K562 (cell line): ENCODE measurements at regions not wholly inside any gene's neighbourhood (a gene's known extent, or its start where the extent isn't known, plus 50 kb on each side); places are given as distances from the start of the nearest gene placed in this dataset.

Experiments
- ATAC-seq: fragments of 200-7000 bp; cut with Tn5 transposase; 3 replicates; pipeline ENCODE4 v1.9.1; 2020; ENCODE audit warnings: moderate library complexity
- BruUV-seq: library from RNA; stranded (reverse); fragments of 400-500 nt; replicated peaks from 2 replicates; lab custom pipeline; 2021; lab: Mats Ljungman, UMichigan
- CTCF ChIA-PET: fragments of 300-600 bp; formaldehyde crosslinking; extraction: SDS; loops from one replicate; lab custom pipeline; 2021; ENCODE audit warnings: low intra/inter-chr PET ratio; lab: Yijun Ruan, JAX
- POLR2A ChIA-PET: fragments of 300-600, 350-650 bp; sonication (Branson Sonifier 250); formaldehyde crosslinking; extraction: SDS; loops from one replicate; lab custom pipeline; 2021; ENCODE audit warnings: antibody characterized with exemption, inconsistent platforms; lab: Yijun Ruan, JAX
- DNase-seq, 4 experiments: peaks; one replicate each; pipeline versions ENCODE4 v3.0.0 to v3.0.0-alpha.2; 2011 to 2018; ENCODE audit warnings: low spot score in 3 of 4, mixed read lengths in 3 of 4; ENCODE audit errors: extremely low read depth in 1 of 4
- FAIRE-seq: peaks from 2 replicates; lab custom pipeline; 2011; peaks lifted over from hg19 to GRCh38; lab: Jason Lieb, UNC
- H2AFZ ChIP-seq: 2 replicates; pipeline ENCODE4 v1.6.0; 2011; ENCODE audit warnings: low read depth, low read length, control low read depth, inconsistent platforms
- H3K27ac ChIP-seq: fragments of 200-600 bp; 3 replicates; pipeline ENCODE4 v1.8.0; 2011; ENCODE audit warnings: low read depth, mild to moderate bottlenecking, control low read depth, inconsistent platforms, low read length, moderate library complexity, mixed read lengths; ENCODE audit errors: extremely low read depth
- H3K27me3 ChIP-seq, 2 experiments: fragments of 300-600 bp in 1 of 2; 2 replicates in 1 of 2; 3 replicates in 1 of 2; pipeline versions ENCODE4 v1.6.0 to v1.8.0; 2011; ENCODE audit warnings: inconsistent platforms in 2 of 2, low read length in 2 of 2, mild to moderate bottlenecking in 1 of 2, mixed read lengths in 1 of 2, moderate library complexity in 1 of 2; ENCODE audit not compliant: control insufficient read depth in 2 of 2, insufficient read depth in 2 of 2
- H3K36me3 ChIP-seq: fragments of 300-600 bp; 3 replicates; pipeline ENCODE4 v1.8.0; 2011; ENCODE audit warnings: mild to moderate bottlenecking, low read length, inconsistent platforms; ENCODE audit not compliant: control insufficient read depth, insufficient read depth
- H3K4me1 ChIP-seq, 2 experiments: fragments of 200-600 bp in 1 of 2; replicated peaks in 1 of 2; 2 replicates in 1 of 2; 3 replicates in 1 of 2; pipeline versions ENCODE4 v1.5.1 to v1.8.0; 2011; ENCODE audit warnings: inconsistent platforms in 2 of 2, low read length in 2 of 2, mild to moderate bottlenecking in 1 of 2, mixed read lengths in 1 of 2, moderate library complexity in 1 of 2; ENCODE audit not compliant: control insufficient read depth in 2 of 2, insufficient read depth in 2 of 2
- H3K4me2 ChIP-seq: 2 replicates; pipeline ENCODE4 v1.6.1; 2011; ENCODE audit warnings: low read length, control low read depth, inconsistent platforms, mixed read lengths; ENCODE audit not compliant: insufficient read depth
- H3K4me3 ChIP-seq: fragments of 200-600 bp; sonication (generic), shearing (Covaris generic); 2 replicates; pipeline ENCODE4 v1.5.1; 2016; ENCODE audit warnings: control low read depth, inconsistent platforms
- H3K79me2 ChIP-seq: fragments of 200-600 bp; 3 replicates; pipeline ENCODE4 v1.8.0; 2011; ENCODE audit warnings: low read length, inconsistent platforms; ENCODE audit not compliant: control insufficient read depth, insufficient read depth
- H3K9ac ChIP-seq, 2 experiments: 2 replicates each; pipeline versions ENCODE4 v1.6.0 to v1.6.1; 2011; ENCODE audit warnings: low read depth in 2 of 2, low read length in 2 of 2, control low read depth in 1 of 2, inconsistent platforms in 1 of 2, mild to moderate bottlenecking in 1 of 2, mixed read lengths in 1 of 2; ENCODE audit not compliant: insufficient read depth in 1 of 2
- H3K9me1 ChIP-seq: one replicate; pipeline ENCODE4 v1.6.0; 2011; ENCODE audit warnings: inconsistent platforms, mild to moderate bottlenecking, low read length, moderate library complexity; ENCODE audit not compliant: control insufficient read depth, insufficient read depth
- H3K9me3 ChIP-seq: replicated peaks from 2 replicates; pipeline ENCODE4 v1.5.1; 2011; ENCODE audit warnings: low read depth, low read length, inconsistent platforms; ENCODE audit not compliant: control insufficient read depth, insufficient read depth
- H4K20me1 ChIP-seq: replicated peaks from 2 replicates; pipeline ENCODE4 v1.6.1; 2011; ENCODE audit warnings: low read length, inconsistent platforms, mixed read lengths; ENCODE audit not compliant: control insufficient read depth, insufficient read depth
- ATF2 ChIP-seq: sonication (generic); formaldehyde crosslinking; IDR thresholded peaks from 2 replicates; pipeline ENCODE4 v1.8.1; 2022; ENCODE audit warnings: missing genetic modification reagents
- ATF4 ChIP-seq: fragments of 450-650 bp; formaldehyde crosslinking; IDR thresholded peaks from 2 replicates; pipeline ENCODE4 v1.4.0; 2022; ENCODE audit warnings: mild to moderate bottlenecking, moderate library complexity
- ELK3 ChIP-seq: fragments of 450-650 bp; formaldehyde crosslinking; IDR thresholded peaks from 2 replicates; pipeline ENCODE4 v1.4.0; 2020; ENCODE audit warnings: mild to moderate bottlenecking
- GTF2B ChIP-seq: IDR thresholded peaks from 2 replicates; pipeline ENCODE4 v1.6.1; 2011; ENCODE audit not compliant: insufficient read length; ENCODE audit errors: extremely low read depth
- HOXB6 ChIP-seq: fragments of 250-450 bp; sonication (Bioruptor Pico); IDR thresholded peaks from 2 replicates; pipeline ENCODE4 v1.5.1; 2022; ENCODE audit warnings: mild to moderate bottlenecking, borderline replicate concordance
- NFXL1 ChIP-seq: fragments of 450-650 bp; formaldehyde crosslinking; IDR thresholded peaks from 2 replicates; pipeline ENCODE4 v1.4.0; 2021; ENCODE audit warnings: mild to moderate bottlenecking
- NR1H2 ChIP-seq: sonication (generic); formaldehyde crosslinking; IDR thresholded peaks from 2 replicates; pipeline ENCODE4 v1.4.0; 2020; ENCODE audit warnings: mild to moderate bottlenecking, missing genetic modification reagents
- NUFIP1 ChIP-seq: fragments of 450-650 bp; IDR thresholded peaks from 2 replicates; pipeline ENCODE4 v1.6.1; 2018; ENCODE audit not compliant: partially characterized antibody
- SIX5 ChIP-seq, 2 experiments: IDR thresholded peaks; 2 replicates each; pipeline ENCODE4 v1.6.1; 2011; ENCODE audit warnings: low read length in 2 of 2, borderline replicate concordance in 1 of 2, low read depth in 1 of 2, mild to moderate bottlenecking in 1 of 2, moderate library complexity in 1 of 2; ENCODE audit not compliant: insufficient read depth in 1 of 2
- TAL1 ChIP-seq: fragments of 450-650 bp; IDR thresholded peaks from 2 replicates; pipeline ENCODE4 v1.6.1; 2016; ENCODE audit warnings: mild to moderate bottlenecking
- ZNF12 ChIP-seq: sonication (generic); formaldehyde crosslinking; IDR thresholded peaks from 2 replicates; pipeline ENCODE4 v1.4.0; 2020; ENCODE audit warnings: mild to moderate bottlenecking, missing genetic modification reagents
- WGBS: fragments of 100-300 bp; shearing (Covaris generic); methylation state at CpG from one replicate; pipeline ENCODE4 v1.1.6; 2016; ENCODE audit warnings: low coverage, mixed read lengths; ENCODE audit not compliant: insufficient coverage; ENCODE audit errors: missing lambda C conversion rate; 5-methylcytosine and 5-hydroxymethylcytosine counted together
- in situ Hi-C: fragments of 300-500 bp; cut with MboI; formaldehyde crosslinking; loops from 4 replicates; pipeline ENCODE4 v1.15.0; 2018; ENCODE audit warnings: inconsistent platforms, mixed read lengths
- intact Hi-C: fragments of 100-400 bp; cut with micrococcal nuclease; formaldehyde crosslinking; loops from 2 replicates; pipeline ENCODE4 v1.14.2; 2022

GRCh38 chr2:12348216-12348615 lies 368.5 kb upstream of the TRIB2 start:
- Histone ChIP-seq H3K36me3 (peaks cover 4% of the 10 kb centered on the region; the same call in 2 of the 3 replicates), H3K27ac (no peak overlapping the region), H3K4me3 (no peak overlapping the region), H3K9ac (no peak overlapping the region), H3K79me2 (no peaks in the 10 kb centered on the region), H3K27me3 (no peaks in the 10 kb centered on the region), H3K9me1 (no peaks in the 10 kb centered on the region), H2AFZ (no peak overlapping the region), H4K20me1 (no peaks in the 10 kb centered on the region), H3K4me1 (no peaks in the 10 kb centered on the region; a peak in 1 of 5 replicates), H3K4me2 (no peak overlapping the region), H3K9me3 (no peaks in the 10 kb centered on the region)
- WGBS: 52% methylated on average over 3 of the region's 3 CpGs
- CTCF ChIA-PET: no interaction called here
- ATAC-seq: no peak
- TF ChIP-seq GTF2B (no peak), ZNF12 (no peak), NFXL1 (CRISPR knock-in tag) (no peak), TAL1 (no peak), NR1H2 (CRISPR knock-in tag) (no peak), NUFIP1 (no peak), HOXB6 (CRISPR knock-in tag) (no peak), ATF2 (no peak), SIX5 (IDR thresholded peaks at IDR 0.05; ENCODE audit: borderline replicate concordance in 1 of 2, insufficient read depth in 1 of 2, low read depth in 1 of 2, low read length in 2 of 2) (no peak), ATF4 (no peak), ELK3 (CRISPR knock-in tag) (no peak)
- BruUV-seq: no TSS peak
- no peak for FAIRE-seq
- POLR2A ChIA-PET: no interaction called here
- intact Hi-C loops (no loop called here), in situ Hi-C loops (no loop called here)
- DNase-seq: no peak
